KMS-11 (cell line): ENCODE measurements at regions not wholly inside any gene's neighbourhood (a gene's known extent, or its start where the extent isn't known, plus 50 kb on each side); places are given as distances from the start of the nearest gene placed in this dataset.

Experiments used
- H2AFZ ChIP-seq: fragments of 200-600 bp; sonication (generic); 2 replicates; pipeline ENCODE4 v1.6.1; 2016; ENCODE audit warnings: antibody characterized with exemption, mixed run types, low read depth
- H3K27ac ChIP-seq: fragments of 200-600 bp; sonication (generic); 2 replicates; pipeline ENCODE4 v1.6.1; 2016; ENCODE audit warnings: mild to moderate bottlenecking, mixed run types
- H3K27me3 ChIP-seq: fragments of 200-600 bp; sonication (generic); 2 replicates; pipeline ENCODE4 v1.6.1; 2017; ENCODE audit warnings: mild to moderate bottlenecking, low read depth, mixed run types, moderate library complexity; ENCODE audit not compliant: insufficient read depth
- H3K36me3 ChIP-seq: fragments of 200-600 bp; sonication (generic); 2 replicates; pipeline ENCODE4 v1.6.1; 2017; ENCODE audit warnings: mild to moderate bottlenecking, mixed run types; ENCODE audit not compliant: insufficient read depth
- H3K4me1 ChIP-seq: fragments of 200-600 bp; sonication (generic); 2 replicates; pipeline ENCODE4 v1.6.1; 2016; ENCODE audit warnings: mild to moderate bottlenecking, low read depth, mixed run types; ENCODE audit not compliant: poor library complexity, severe bottlenecking
- H3K4me2 ChIP-seq: fragments of 200-600 bp; sonication (generic); 2 replicates; pipeline ENCODE4 v1.7.0; 2016; ENCODE audit warnings: mild to moderate bottlenecking, mixed run types
- H3K4me3 ChIP-seq: fragments of 200-600 bp; sonication (generic); IDR thresholded peaks from 2 replicates; pipeline ENCODE4 v1.6.1; 2017; ENCODE audit warnings: low read depth, low read length, mixed read lengths; ENCODE audit not compliant: insufficient read depth
- H3K79me2 ChIP-seq: fragments of 200-600 bp; sonication (generic); 2 replicates; pipeline ENCODE4 v1.6.1; 2016; ENCODE audit warnings: low read depth, mixed run types; ENCODE audit not compliant: insufficient read depth
- H3K9ac ChIP-seq: fragments of 200-600 bp; sonication (generic); 2 replicates; pipeline ENCODE4 v1.6.1; 2016; ENCODE audit warnings: mild to moderate bottlenecking, mixed run types
- H4K20me1 ChIP-seq: fragments of 200-600 bp; sonication (generic); 2 replicates; pipeline ENCODE4 v1.6.1; 2016; ENCODE audit warnings: mild to moderate bottlenecking, mixed run types; ENCODE audit not compliant: insufficient read depth
- TF ChIP-seq, protein P1 (sequence below): fragments of 200-600 bp; sonication (generic); conservative IDR thresholded peaks from 2 replicates; pipeline ENCODE4 v1.6.1; 2017; ENCODE audit warnings: low read depth, mild to moderate bottlenecking, antibody characterized with exemption, low read length, moderate library complexity, mixed read lengths

DNA sequence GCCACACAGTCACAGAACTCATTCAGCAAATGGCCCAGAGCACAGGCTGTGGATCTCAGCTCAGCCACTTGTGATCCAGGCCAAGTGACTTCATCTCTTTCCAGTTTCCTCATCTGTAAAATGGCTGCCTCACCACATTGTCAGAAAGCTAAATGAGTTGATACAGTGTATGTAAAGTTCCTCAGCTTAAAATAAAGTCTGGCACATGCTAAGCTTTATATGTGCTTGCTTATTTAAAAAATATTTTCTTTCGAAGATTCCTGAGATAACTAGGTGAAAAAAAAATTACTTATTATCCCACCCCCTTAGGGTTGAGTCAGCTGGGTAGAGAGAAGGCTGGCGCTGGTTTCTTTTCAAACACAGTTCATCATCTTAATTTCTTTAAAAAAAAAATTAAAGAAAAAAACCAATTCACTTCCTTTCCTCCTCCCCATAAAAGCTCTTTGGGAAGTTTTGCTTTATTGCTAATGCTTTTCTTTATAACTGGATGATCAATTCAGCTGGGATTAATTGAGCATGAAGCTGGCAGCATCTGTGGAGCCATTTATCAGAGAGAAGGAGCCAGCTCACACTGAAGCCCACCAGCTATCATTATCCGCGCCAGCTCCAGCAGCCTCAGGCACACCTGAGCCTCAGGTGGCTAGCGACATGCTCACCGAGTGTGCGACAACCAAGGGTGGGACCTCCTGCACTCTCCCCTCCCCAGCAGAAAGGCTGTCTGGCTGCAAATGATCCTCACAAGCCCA is 354.9 kb downstream of the FOXO1 start:
- TF ChIP-seq, protein P1, sequence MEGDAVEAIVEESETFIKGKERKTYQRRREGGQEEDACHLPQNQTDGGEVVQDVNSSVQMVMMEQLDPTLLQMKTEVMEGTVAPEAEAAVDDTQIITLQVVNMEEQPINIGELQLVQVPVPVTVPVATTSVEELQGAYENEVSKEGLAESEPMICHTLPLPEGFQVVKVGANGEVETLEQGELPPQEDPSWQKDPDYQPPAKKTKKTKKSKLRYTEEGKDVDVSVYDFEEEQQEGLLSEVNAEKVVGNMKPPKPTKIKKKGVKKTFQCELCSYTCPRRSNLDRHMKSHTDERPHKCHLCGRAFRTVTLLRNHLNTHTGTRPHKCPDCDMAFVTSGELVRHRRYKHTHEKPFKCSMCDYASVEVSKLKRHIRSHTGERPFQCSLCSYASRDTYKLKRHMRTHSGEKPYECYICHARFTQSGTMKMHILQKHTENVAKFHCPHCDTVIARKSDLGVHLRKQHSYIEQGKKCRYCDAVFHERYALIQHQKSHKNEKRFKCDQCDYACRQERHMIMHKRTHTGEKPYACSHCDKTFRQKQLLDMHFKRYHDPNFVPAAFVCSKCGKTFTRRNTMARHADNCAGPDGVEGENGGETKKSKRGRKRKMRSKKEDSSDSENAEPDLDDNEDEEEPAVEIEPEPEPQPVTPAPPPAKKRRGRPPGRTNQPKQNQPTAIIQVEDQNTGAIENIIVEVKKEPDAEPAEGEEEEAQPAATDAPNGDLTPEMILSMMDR: no peak
- no peaks in the 10 kb centered on the region for H4K20me1 ChIP-seq
- no peaks in the 10 kb centered on the region for H3K27me3 ChIP-seq

DNA sequence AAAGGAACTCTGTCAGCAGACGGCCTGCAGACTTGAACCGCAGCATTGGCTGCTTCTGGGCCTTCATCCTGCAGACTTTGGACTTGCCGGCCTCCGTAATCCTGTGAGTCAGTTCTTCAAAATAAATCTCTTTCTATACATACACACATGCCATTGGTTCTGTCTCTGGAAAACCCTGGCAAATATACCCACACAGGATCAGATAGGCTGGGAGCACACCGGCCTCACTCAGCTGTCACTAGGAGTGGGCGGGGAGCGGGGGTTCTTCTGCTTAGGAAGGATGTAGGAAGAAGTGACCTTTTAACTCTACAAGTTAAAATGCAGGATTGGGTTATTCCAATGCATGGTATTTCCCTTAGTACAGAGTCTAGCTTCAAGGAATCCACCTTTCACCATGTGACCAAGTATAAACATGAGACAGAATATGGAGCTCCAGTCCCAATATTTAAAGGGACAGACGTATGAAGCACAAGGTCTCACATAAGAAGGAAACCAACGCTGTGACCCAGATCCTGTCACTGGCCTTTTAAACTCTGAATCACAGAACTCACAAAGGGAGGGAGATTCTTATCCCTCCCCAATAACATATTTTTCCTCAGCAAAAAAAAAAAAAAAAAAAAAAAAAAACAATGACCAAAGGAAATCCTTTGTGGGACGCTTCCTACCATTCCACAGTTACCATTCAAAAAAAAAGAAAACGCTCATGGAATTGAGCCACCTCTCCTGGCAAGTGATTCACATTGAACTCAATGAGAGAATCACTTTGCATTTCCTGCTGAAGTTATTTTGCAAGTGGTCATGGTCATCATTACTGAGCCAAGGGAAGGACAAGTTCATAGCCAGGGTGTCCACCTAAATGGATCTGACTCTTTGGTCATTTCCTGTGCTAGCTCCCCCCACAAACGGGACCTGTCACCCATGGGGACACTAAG is 352.9 kb downstream of the FOXO1 start:
- H3K4me1 ChIP-seq: no peaks in the 10 kb centered on the region
- H3K27ac ChIP-seq: no peak overlapping the region
- no peaks in the 10 kb centered on the region for H3K36me3 ChIP-seq
- TF ChIP-seq, protein P1: no peak
- no peak overlapping the region for H2AFZ ChIP-seq
- H3K79me2 ChIP-seq: no peaks in the 10 kb centered on the region
- H3K4me2 ChIP-seq: no peak overlapping the region
- no peak overlapping the region for H3K4me3 ChIP-seq
- no peaks in the 10 kb centered on the region for H3K27me3 ChIP-seq
- H4K20me1 ChIP-seq: no peaks in the 10 kb centered on the region
- no peak overlapping the region for H3K9ac ChIP-seq

More for the DNA sequence above, 354.9 kb downstream of the FOXO1 start:
- no peak overlapping the region for H3K9ac ChIP-seq
- no peaks in the 10 kb centered on the region for H3K36me3 ChIP-seq
- no peaks in the 10 kb centered on the region for H3K79me2 ChIP-seq
- H3K27ac ChIP-seq: no peak overlapping the region
- no peak overlapping the region for H3K4me2 ChIP-seq
- no peak overlapping the region for H2AFZ ChIP-seq
- no peak overlapping the region for H3K4me3 ChIP-seq
- no peaks in the 10 kb centered on the region for H3K4me1 ChIP-seq

DNA sequence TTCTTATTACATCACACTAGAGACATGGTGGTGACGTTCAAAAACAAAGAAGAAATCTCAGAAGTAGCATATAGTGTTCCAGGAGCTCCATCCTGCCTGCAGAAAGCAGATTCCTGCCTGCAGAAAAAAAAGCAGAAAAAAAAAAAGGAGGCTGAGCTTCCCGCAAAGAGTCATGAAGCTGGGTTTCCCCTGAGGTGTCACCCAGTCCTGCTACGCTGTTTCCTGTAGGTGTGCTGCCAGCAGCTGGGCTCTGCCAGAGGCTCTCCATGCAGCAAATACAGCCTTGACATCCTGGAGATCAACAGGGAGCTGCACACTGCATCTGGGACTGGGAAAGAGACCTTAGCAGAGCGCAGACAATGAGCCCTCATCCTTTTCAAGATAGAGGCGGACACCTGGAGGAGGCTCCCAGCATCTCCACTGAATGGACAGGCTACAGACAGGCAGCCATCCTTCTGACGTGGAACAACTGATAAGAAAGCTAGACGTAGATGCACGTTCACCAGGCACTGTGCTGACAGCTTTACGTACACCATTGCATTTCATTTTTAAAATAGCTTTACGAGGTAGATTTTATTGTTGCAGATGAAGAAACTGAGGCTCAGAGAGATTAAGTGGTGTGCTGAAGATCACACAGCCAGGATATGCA is 350.9 kb downstream of the FOXO1 start:
- H3K79me2 ChIP-seq: no peaks in the 10 kb centered on the region
- no peak overlapping the region for H3K4me3 ChIP-seq
- H2AFZ ChIP-seq: no peak overlapping the region
- no peaks in the 10 kb centered on the region for H3K4me1 ChIP-seq
- no peaks in the 10 kb centered on the region for H4K20me1 ChIP-seq
- H3K36me3 ChIP-seq: no peaks in the 10 kb centered on the region
- no peak overlapping the region for H3K9ac ChIP-seq
- no peak overlapping the region for H3K27ac ChIP-seq
- no peak overlapping the region for H3K4me2 ChIP-seq
- TF ChIP-seq, protein P1: no peak
- H3K27me3 ChIP-seq: no peaks in the 10 kb centered on the region

DNA sequence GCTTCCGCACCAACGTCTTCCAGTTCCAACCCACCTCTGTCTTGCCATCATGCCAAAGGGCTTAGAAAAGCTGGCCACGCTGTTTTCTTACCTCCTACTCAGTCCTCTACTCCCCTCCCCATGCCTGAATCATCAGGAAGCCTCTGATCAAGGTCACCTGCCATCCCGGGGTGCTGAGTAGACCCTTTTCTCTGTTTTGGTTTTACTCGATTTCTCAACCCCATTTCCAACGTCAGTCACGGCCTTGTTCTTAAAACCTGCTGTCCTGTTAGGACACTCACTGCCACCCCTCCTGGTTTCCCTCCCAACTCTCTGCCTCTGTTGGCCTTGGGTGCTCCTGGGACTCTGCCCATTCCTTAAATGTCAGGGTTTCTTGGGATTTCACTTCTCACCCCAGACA is 350.1 kb downstream of the FOXO1 start:
- H4K20me1 ChIP-seq: no peaks in the 10 kb centered on the region
- no peaks in the 10 kb centered on the region for H3K27me3 ChIP-seq
- no peak overlapping the region for H3K4me2 ChIP-seq
- no peak overlapping the region for H2AFZ ChIP-seq
- TF ChIP-seq, protein P1: no peak
- H3K4me3 ChIP-seq: no peak overlapping the region
- H3K9ac ChIP-seq: no peak overlapping the region
- H3K27ac ChIP-seq: no peak overlapping the region
- H3K36me3 ChIP-seq: no peaks in the 10 kb centered on the region
- no peaks in the 10 kb centered on the region for H3K4me1 ChIP-seq
- no peaks in the 10 kb centered on the region for H3K79me2 ChIP-seq
